ENCODE measurements at regions not wholly inside any gene's neighbourhood (a gene's known extent, or its start where the extent isn't known, plus 50 kb on each side); places are given as distances from the start of the nearest gene placed in this dataset.

DNA sequence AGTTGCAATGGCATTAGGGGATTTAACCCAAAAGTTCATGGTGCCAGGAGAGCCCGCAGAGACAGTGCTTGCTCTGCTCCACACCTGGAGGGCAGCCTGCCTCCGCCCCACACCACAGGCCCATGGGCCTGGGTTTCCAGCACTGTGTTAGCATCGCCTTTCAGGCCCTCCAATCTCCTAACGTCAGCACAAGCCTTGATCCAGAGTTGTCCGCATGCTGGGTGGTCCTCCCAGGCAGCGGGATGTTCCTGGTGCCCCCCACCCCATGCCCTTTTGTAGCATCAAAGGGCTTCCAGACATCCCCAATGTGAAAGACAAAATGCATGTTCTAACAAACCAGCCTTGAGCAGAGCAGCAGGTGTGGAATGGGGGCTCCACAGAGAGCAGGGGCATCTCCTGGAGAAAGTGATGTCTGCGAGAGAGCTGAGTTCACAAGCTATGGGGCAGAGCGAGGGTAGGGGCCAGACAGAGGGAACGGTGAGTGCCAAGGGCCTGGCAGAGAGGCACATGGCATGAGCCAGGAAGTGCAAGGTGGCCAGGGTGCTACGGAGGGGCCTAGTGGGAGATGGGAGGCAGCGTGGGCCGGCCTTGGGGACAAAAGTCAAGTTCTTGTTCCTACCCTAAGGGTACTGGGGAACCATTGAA lies 119.2 kb downstream of the CYP26B1 start:
- TF ChIP-seq, protein P1, sequence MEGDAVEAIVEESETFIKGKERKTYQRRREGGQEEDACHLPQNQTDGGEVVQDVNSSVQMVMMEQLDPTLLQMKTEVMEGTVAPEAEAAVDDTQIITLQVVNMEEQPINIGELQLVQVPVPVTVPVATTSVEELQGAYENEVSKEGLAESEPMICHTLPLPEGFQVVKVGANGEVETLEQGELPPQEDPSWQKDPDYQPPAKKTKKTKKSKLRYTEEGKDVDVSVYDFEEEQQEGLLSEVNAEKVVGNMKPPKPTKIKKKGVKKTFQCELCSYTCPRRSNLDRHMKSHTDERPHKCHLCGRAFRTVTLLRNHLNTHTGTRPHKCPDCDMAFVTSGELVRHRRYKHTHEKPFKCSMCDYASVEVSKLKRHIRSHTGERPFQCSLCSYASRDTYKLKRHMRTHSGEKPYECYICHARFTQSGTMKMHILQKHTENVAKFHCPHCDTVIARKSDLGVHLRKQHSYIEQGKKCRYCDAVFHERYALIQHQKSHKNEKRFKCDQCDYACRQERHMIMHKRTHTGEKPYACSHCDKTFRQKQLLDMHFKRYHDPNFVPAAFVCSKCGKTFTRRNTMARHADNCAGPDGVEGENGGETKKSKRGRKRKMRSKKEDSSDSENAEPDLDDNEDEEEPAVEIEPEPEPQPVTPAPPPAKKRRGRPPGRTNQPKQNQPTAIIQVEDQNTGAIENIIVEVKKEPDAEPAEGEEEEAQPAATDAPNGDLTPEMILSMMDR (IDR thresholded peaks at IDR 0.05; ENCODE audit: low read depth, low read length) = no peak
- TF ChIP-seq EZH2phosphoT487 (IDR thresholded peaks at IDR 0.05; ENCODE audit: low read depth) = no peak
